DND-41 (cell line): ENCODE measurements at regions not wholly inside any gene's neighbourhood (a gene's known extent, or its start where the extent isn't known, plus 50 kb on each side); places are given as distances from the start of the nearest gene placed in this dataset.

ENCODE experiments used
- EZH2 ChIP-seq: IDR thresholded peaks from 3 replicates; pipeline ENCODE4 v1.6.1; 2012; ENCODE audit warnings: borderline replicate concordance, low read depth, mild to moderate bottlenecking, moderate library complexity, low read length, inconsistent platforms; ENCODE audit not compliant: severe bottlenecking
- TF ChIP-seq, protein P1 (sequence below): IDR thresholded peaks from 2 replicates; pipeline ENCODE4 v1.5.1; 2012; ENCODE audit warnings: borderline replicate concordance, low read length, moderate library complexity, mild to moderate bottlenecking; ENCODE audit not compliant: poor library complexity, severe bottlenecking; ENCODE audit errors: extremely low read depth

DNA sequence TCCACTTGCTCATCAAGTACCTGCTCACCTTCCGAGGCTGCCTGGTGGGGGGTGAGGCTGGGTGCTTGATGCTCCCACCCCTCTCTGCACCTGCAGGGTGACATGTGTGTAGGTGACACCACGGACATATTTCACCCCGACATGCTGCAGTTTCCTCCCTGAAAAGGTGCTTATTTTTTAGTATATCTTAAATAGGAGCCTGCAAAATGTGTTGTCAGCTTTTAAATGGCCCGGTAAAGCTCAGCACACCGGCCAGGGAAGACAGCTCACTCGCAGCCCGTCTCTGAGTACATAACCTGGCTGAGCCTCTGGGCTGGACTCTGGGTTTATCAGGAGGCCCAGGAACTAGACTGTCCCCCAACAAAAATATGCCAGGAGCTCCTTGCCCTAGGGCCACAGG is 89.3 kb upstream of the LINGO1 start:
- TF ChIP-seq EZH2: no peak
- TF ChIP-seq, protein P1, sequence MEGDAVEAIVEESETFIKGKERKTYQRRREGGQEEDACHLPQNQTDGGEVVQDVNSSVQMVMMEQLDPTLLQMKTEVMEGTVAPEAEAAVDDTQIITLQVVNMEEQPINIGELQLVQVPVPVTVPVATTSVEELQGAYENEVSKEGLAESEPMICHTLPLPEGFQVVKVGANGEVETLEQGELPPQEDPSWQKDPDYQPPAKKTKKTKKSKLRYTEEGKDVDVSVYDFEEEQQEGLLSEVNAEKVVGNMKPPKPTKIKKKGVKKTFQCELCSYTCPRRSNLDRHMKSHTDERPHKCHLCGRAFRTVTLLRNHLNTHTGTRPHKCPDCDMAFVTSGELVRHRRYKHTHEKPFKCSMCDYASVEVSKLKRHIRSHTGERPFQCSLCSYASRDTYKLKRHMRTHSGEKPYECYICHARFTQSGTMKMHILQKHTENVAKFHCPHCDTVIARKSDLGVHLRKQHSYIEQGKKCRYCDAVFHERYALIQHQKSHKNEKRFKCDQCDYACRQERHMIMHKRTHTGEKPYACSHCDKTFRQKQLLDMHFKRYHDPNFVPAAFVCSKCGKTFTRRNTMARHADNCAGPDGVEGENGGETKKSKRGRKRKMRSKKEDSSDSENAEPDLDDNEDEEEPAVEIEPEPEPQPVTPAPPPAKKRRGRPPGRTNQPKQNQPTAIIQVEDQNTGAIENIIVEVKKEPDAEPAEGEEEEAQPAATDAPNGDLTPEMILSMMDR: no peak
